B cell (primary cell): ENCODE measurements at regions not wholly inside any gene's neighbourhood (a gene's known extent, or its start where the extent isn't known, plus 50 kb on each side); places are given as distances from the start of the nearest gene placed in this dataset.

Experiments used
- EZH2 ChIP-seq: IDR thresholded peaks from 2 replicates; pipeline ENCODE4 v1.6.1; 2012; ENCODE audit warnings: borderline replicate concordance, low read depth, mild to moderate bottlenecking, moderate library complexity, low read length; ENCODE audit not compliant: insufficient read depth, poor library complexity, severe bottlenecking
- TF ChIP-seq, protein P1 (sequence below): fragments of 200-600 bp; IDR thresholded peaks from one replicate; pipeline ENCODE4 v1.8.0; 2022; ENCODE audit warnings: antibody characterized with exemption, mild to moderate bottlenecking

DNA sequence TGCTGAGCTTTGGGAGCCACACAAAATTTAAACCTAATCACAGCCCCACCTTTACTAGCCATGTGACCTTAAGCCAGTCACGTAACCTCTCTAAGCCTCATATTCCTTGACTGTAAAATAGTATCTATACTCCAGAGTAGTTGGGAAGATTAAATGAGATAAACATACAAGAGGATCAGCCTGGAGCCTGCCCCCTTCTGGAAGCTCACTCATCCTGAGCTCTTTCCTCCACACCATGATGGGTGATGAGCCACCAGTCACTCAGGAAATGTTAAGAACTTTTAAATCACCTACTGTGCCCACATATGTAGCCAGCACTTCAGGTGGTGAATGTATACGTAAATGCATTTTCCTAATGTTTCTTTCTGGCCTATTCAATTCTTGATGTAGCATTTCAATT lies 195.9 kb upstream of the DDX18 start:
- TF ChIP-seq, protein P1, sequence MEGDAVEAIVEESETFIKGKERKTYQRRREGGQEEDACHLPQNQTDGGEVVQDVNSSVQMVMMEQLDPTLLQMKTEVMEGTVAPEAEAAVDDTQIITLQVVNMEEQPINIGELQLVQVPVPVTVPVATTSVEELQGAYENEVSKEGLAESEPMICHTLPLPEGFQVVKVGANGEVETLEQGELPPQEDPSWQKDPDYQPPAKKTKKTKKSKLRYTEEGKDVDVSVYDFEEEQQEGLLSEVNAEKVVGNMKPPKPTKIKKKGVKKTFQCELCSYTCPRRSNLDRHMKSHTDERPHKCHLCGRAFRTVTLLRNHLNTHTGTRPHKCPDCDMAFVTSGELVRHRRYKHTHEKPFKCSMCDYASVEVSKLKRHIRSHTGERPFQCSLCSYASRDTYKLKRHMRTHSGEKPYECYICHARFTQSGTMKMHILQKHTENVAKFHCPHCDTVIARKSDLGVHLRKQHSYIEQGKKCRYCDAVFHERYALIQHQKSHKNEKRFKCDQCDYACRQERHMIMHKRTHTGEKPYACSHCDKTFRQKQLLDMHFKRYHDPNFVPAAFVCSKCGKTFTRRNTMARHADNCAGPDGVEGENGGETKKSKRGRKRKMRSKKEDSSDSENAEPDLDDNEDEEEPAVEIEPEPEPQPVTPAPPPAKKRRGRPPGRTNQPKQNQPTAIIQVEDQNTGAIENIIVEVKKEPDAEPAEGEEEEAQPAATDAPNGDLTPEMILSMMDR = no peak
- TF ChIP-seq EZH2 = no peak
